Stimulated activated CD4-positive, alpha-beta T cell treated with anti-CD3 and anti-CD28 coated beads, Interleukin-12 subunit alpha, Interleukin-12 subunit beta, amount 100 ng/mL, for 4 hours (primary cell): ENCODE measurements at regions not wholly inside any gene's neighbourhood (a gene's known extent, or its start where the extent isn't known, plus 50 kb on each side); places are given as distances from the start of the nearest gene placed in this dataset.

Experiments used
- DNase-seq: peaks from one replicate; pipeline ENCODE4 v3.0.0-alpha.2; 2020

GRCh38 chr9:78567693-78568092, 270.8 kb downstream of the PSAT1 start:
- no peak for DNase-seq

DNA sequence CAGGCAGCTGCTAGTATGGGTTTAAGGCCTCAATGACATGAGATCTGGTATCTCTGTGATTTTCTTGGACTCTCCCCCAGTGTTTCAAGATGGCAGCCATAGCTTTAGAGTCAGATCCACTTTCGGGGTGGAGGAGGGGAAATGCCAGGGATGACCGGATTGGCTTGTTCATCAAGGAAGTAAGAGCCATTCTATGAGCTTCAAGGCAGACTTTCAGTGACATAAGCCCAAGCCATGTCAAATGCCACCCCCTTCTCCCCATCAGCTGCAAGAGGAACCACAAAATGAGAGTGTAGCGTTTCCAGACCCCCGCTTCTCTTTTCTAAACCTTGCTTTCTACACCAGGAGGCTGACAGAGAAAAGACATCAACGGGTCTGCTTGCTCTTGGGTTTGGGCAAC, 271.8 kb downstream of the PSAT1 start:
- no peak for DNase-seq

GRCh38 chr9:78572266-78572665, 275.3 kb downstream of the PSAT1 start:
- no peak for DNase-seq

DNA sequence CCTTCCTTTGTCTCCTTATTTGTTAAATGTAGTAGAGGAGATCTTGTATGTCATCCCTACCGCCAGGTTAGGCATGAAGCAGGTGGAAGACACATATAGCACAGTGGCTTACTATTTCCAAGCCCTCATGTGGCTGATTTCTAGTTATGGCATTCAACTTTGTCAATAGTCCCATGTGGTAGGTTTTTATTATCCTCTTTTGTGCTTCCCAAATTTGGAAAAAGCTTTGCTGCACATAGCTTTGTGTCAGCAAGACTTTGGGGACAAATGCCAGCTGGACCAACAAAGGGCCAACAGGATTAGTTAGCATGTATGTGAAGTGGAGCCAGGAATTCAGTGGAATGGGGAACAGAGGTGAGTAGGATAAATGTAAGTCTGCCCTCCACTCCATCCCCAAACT, 276.3 kb downstream of the PSAT1 start:
- DNase-seq: no peak

- no peak for DNase-seq
These were observed 276.7 kb downstream of the PSAT1 start for GRCh38 chr9:78573669-78574068.

DNA sequence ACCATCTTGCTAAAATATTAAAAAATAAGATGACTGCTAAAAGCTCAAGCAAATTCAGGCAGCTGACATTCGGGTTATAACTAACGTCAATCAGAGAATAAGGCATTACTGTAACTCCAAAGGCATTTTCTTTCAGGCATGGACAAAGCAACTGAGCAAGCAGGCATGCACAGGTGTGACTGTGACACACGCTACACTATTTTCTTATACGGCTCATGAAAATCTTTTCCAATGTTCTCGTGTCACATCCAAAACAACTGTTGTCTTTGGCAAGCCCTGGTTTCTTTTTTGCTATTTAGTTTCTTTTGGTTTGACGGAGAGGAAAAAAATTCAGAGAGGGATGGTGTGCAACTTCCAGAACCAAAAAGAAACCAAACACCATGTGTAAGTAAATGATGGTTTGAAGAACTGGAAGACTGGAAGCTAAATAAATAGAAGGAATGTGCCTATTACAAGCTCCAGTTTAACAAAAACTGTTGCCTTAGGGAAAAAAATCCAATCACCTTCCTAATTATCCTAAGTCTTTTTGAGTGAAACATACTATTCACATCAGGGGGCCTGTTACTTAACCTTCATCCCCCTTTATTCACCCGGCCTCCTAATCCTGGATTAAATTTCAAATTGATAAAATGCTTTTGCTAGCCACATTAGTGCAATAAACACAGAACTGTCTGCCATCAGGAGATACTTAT, 277.6 kb downstream of the PSAT1 start:
- DNase-seq: no peak

- no peak for DNase-seq
These were observed 278.2 kb downstream of the PSAT1 start for GRCh38 chr9:78575081-78575480.

GRCh38 chr9:78575771-78576170, 278.8 kb downstream of the PSAT1 start:
- DNase-seq: no peak

- no peak for DNase-seq
These were observed 280.4 kb downstream of the PSAT1 start for GRCh38 chr9:78577156-78577906.

GRCh38 chr9:78578072-78578471, 281.1 kb downstream of the PSAT1 start:
- DNase-seq: no peak

DNA sequence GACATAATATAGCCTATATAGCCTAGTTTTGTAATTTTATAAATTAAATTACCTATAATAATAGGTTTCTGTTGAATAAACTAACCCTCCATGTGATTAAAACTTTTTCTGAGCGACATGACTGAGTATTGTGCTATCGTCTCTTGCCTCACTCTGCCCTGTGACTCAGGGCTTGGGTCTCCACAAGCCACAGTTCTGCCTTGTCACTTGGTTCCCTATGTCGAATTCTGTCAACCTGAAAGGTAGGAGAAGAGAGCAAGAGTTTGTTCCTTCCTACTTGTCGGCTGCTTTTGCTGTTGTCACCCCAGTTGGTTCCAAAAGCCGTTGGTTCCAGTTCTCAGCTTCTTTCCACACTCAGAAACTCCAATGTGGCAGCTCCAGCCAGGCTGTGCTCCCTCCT, 285.9 kb downstream of the PSAT1 start:
- DNase-seq: no peak

- no peak for DNase-seq
These were observed 287.7 kb downstream of the PSAT1 start for GRCh38 chr9:78584589-78584988.

- DNase-seq: no peak
These were observed 289.0 kb downstream of the PSAT1 start for GRCh38 chr9:78585909-78586308.

DNA sequence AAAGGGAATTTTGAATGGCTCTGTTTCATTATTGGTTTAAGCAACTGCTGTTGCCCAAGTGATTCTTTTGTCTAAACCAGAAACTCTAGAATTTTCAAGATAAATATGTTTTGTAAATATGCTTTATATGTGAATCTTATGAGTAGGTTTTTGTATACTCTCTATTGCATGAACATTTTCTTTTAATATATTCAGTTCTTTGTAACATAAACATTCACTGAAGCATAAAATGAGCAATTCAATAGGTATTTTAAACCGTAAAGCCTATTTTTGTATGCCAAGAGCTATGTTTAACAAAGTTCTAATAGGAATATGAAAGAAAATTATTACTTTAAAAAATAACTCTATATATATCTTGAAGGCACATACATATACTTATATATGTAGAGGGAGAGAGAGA, 293.1 kb downstream of the PSAT1 start:
- DNase-seq: no peak

DNA sequence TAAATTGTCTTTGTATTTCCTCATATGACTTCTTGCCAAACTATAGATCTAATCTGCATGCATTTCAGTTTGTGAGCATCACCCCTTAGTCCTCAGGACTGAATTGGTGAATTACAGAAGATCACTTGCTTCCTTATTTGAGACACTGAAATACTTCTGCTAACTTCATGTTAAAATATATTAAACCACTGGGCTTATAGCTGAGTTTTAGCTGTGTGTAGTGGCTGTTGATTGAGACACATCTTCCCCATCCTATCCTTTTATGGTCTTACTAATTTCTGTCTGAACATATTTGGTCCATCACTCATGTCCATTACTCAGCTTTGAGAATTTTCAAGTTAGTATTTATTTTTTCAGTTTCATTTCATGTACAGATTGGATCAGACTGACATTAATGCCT, 295.9 kb downstream of the PSAT1 start:
- DNase-seq: no peak

- no peak for DNase-seq
These were observed 298.4 kb downstream of the PSAT1 start for GRCh38 chr9:78595200-78595945.

- no peak for DNase-seq
These were observed 299.4 kb downstream of the PSAT1 start for GRCh38 chr9:78596346-78596745.

DNA sequence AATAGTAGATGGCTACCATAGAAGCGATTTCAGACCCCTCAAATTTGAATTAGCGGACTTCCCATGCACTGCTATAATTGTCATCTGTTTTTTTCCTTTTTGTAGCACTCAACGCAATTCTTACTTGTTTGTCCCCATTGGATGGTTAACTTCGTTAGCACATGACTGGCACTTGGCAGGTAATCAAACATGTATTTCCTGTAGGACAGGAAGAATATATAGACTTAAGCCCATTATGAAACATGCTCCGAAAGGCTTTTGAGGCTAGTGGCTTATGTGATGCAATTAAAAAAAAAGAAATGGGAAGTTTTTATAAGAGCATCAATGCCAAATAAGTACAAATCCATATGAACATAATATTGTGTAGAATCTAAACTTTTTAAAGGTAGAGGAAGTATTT, 301.2 kb downstream of the PSAT1 start:
- no peak for DNase-seq

GRCh38 chr9:78599926-78600325, 303.0 kb downstream of the PSAT1 start:
- no peak for DNase-seq

DNA sequence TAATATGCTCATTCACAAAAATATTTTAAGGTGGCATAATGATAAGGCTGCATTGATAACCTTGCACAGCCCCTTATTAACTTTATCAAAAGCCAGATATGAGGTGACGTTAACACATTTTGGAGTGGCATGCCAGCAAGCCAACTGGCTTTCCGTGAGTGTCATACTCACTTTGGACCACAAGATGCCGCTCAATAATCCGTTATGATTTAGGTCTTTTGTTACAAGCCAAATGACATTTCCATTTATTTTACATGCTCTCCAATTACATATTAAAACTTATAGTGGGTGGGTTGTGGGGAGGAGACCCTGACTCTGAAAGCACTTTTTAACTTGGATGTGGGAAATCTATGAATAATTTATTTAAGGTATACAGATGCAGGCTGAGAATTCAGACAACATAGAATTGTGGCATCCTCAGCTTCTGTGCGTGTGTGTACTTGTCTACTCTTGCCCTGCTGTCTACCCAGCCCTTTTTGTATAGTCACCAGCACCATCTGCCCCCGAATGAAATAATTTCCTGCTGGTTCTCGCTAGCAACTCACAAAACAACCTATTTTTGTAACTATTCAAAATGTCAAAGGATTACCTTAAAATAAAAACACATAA, 305.1 kb downstream of the PSAT1 start:
- peak; percentile 1 for DNase-seq

DNA sequence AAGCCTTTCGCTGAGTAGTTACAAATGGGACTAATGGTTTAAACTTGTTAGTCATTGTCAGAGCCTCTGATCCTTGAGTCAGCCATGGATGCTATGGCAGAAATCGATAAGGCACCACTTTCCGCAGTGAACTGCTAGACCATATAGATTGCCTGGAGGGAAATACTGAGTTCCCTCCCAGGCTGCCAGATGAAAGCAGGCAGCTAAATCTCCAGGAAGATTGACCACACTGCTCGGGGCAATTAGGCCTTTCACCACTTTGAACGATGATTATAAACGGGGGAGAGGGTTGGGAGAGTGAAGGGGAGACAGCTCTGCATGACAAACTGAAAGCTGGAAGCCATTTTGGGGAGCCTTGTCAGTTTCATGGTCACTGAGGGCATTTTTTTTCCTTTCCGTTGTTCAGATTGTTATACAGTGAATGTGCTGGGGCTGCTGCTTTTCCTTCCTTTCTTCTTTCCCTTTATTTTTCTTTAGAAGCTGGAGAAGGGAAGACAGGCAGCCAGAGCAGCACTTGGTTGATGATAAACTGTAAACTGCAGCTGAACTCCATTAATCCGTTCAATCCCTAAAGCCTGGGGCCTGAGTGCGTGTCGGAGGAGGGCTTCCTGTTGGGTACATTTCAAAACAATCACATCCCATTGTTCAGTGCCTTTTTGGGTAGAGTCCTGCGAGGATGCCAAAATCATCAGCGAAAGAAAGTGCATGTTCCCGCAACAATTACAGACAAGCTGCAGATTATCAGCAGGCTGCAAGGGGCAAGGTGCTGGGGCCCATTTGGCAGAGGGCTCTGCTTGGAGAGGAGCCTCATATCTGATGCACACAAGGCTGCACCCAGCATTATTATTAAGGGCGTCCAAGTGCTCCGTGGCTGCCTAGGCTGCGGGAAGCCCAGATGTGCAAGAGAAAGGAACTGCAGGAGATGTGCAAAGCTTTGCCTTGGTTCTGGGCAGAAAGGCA, 308.4 kb downstream of the PSAT1 start:
- DNase-seq: no peak

DNA sequence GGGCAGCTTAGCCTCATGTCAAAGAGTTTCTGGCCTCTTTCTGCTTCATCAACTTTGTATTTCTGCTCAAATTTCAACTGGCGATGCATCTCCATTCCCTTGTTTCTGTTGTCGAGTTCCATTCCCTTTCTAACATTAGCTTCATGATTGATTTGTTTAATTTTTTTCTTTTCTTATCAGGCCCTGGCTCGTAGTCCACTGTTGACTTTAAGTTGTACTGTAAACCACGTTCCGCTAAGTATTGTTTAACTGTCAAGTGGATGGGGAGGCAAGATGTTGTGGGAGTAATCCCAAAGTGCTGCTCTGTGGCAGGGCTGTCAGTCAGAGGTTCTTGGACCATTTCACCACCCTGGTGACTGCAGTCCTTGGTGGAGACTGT, 309.1 kb downstream of the PSAT1 start:
- DNase-seq: no peak
